ENCODE measurements at regions not wholly inside any gene's neighbourhood (a gene's known extent, or its start where the extent isn't known, plus 50 kb on each side); places are given as distances from the start of the nearest gene placed in this dataset.

- H3K4me1 ChIP-seq: peaks cover 0 to 10% (median under 1%) of the 10 kb centered on the region in 12 donors
- whole genome bisulfite sequencing, 4 donors: 83 to 88% (median 86%) methylated on average over 1 of the region's 1 CpG
- no peak overlapping the region for H3K27ac ChIP-seq
- ATAC-seq (no peak), DNase-seq (no peak)
- no peaks in the 10 kb centered on the region for H3K27me3 ChIP-seq
- H3K36me3 ChIP-seq: no peaks in the 10 kb centered on the region
- TF ChIP-seq POLR2A (IDR thresholded peaks at IDR 0.05) (no peak), CTCF (IDR thresholded peaks at IDR 0.05) (no peak)
- no peaks in the 10 kb centered on the region for H3K9me3 ChIP-seq
- intact Hi-C loops (cut with DNase I): no loop called here
- H3K4me3 ChIP-seq: no peak overlapping the region
Observed at GRCh38 chr3:178258121-178258520, 278.1 kb upstream of the KCNMB2 start.

GRCh38 chr3:178259703-178260102 is 276.5 kb upstream of the KCNMB2 start:
- no peaks in the 10 kb centered on the region for H3K36me3 ChIP-seq
- DNase-seq (no peak), ATAC-seq (no peak)
- TF ChIP-seq POLR2A (IDR thresholded peaks at IDR 0.05) (no peak), CTCF (IDR thresholded peaks at IDR 0.05) (no peak)
- H3K27ac ChIP-seq: no peak overlapping the region
- peaks cover 0 to 10% (median 2%) of the 10 kb centered on the region in 12 donors for H3K4me1 ChIP-seq
- intact Hi-C loops (cut with DNase I): no loop called here
- H3K4me3 ChIP-seq: no peak overlapping the region
- H3K27me3 ChIP-seq: no peaks in the 10 kb centered on the region
- H3K9me3 ChIP-seq: no peaks in the 10 kb centered on the region

GRCh38 chr3:178260887-178261565 is 275.2 kb upstream of the KCNMB2 start:
- no peaks in the 10 kb centered on the region for H3K9me3 ChIP-seq
- no peaks in the 10 kb centered on the region for H3K36me3 ChIP-seq
- no peak for ATAC-seq
- DNase-seq: no peak
- TF ChIP-seq CTCF (IDR thresholded peaks at IDR 0.05): no peak
- no peak for TF ChIP-seq POLR2A (IDR thresholded peaks at IDR 0.05)
- H3K27me3 ChIP-seq: no peaks in the 10 kb centered on the region
- peak overlapping the region in 4 of 12 donors; percentile 7 to 17 (median 16) for H3K4me3 ChIP-seq
- peaks cover 0 to 10% (median 2%) of the 10 kb centered on the region in 12 donors for H3K4me1 ChIP-seq
- intact Hi-C loops (cut with DNase I): no loop called here
- peak overlapping the region in 3 of 12 donors; percentile 20 to 44 (median 32) for H3K27ac ChIP-seq
- WGBS, 4 donors: 29 to 47% (median 30%) methylated on average over 4 of the region's 4 CpGs

GRCh38 chr3:178263236-178263916 is 272.9 kb upstream of the KCNMB2 start:
- ATAC-seq (no peak), DNase-seq (no peak)
- Histone ChIP-seq H3K36me3 (no peaks in the 10 kb centered on the region), H3K4me3 (no peak overlapping the region), H3K4me1 (peaks cover 0 to 10% (median 2%) of the 10 kb centered on the region in 12 donors), H3K9me3 (no peaks in the 10 kb centered on the region), H3K27me3 (no peaks in the 10 kb centered on the region), H3K27ac (no peak overlapping the region)
- intact Hi-C loops (cut with DNase I): no loop called here
- TF ChIP-seq CTCF (IDR thresholded peaks at IDR 0.05) (no peak), POLR2A (IDR thresholded peaks at IDR 0.05) (no peak)
- WGBS, 4 donors: 75 to 82% (median 79%) methylated on average over 2 of the region's 2 CpGs

Measured in heart left ventricle (tissue), 16 donors.